HG02610 (cell line): ENCODE measurements at regions not wholly inside any gene's neighbourhood (a gene's known extent, or its start where the extent isn't known, plus 50 kb on each side); places are given as distances from the start of the nearest gene placed in this dataset.

Experiments used
- ATAC-seq: cut with Tn5 transposase; IDR thresholded peaks from one replicate; pipeline ENCODE4 v1.9.1; 2021; ENCODE audit warnings: mild to moderate bottlenecking, moderate library complexity; ENCODE audit not compliant: unreplicated experiment

- no peak for ATAC-seq
Measured at GRCh38 chr4:1479454-1479853, 73.2 kb upstream of the NKX1-1 start.

DNA sequence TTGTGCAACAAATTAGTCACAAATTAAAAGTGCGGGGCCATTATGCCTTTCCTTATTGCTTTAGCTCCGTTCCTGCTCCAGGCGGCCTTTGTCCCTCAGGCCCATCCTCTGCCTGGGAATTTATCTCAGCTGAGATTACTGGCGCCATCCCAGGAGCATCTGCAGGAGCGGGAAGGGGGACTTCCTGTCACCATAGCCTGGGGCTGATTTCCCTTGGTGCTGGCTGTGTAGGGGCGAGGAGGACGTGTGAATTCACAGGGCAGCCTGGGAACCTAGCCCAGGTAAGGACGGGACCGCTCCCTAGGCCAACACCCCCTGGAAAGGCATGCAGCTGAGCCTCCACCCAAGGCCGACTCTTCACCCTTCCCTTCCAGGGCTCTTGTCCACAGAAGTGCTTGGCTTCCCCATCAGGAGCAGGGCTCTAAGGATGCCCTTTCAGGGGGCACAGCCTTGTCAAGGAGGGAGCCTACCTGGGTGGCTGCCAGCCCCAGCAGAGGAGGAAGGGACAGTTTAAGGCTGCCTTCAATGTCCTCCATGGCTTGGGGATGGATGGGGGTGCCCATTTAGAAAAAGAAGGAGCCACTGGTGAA is 72.6 kb upstream of the NKX1-1 start:
- no peak for ATAC-seq

GRCh38 chr4:1477045-1477840 is 71.0 kb upstream of the NKX1-1 start:
- ATAC-seq: no peak

DNA sequence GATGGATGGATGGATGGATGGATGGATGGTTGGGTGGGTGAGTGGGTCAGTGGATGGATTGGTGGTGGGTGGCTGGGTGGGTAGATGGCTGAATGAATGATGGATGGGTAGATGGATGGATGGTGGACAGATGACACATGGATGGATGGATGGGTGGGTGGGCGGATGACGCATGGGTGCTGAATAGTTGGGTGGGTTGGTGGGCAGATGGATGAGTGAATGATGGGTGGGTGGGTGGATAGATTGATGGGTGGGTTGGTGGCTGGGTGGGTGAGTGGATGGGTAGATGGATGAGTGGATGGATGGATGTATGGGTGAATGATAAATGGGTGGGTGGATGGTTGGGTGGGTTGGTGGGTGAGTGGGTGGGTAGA is 69.9 kb upstream of the NKX1-1 start:
- no peak for ATAC-seq

DNA sequence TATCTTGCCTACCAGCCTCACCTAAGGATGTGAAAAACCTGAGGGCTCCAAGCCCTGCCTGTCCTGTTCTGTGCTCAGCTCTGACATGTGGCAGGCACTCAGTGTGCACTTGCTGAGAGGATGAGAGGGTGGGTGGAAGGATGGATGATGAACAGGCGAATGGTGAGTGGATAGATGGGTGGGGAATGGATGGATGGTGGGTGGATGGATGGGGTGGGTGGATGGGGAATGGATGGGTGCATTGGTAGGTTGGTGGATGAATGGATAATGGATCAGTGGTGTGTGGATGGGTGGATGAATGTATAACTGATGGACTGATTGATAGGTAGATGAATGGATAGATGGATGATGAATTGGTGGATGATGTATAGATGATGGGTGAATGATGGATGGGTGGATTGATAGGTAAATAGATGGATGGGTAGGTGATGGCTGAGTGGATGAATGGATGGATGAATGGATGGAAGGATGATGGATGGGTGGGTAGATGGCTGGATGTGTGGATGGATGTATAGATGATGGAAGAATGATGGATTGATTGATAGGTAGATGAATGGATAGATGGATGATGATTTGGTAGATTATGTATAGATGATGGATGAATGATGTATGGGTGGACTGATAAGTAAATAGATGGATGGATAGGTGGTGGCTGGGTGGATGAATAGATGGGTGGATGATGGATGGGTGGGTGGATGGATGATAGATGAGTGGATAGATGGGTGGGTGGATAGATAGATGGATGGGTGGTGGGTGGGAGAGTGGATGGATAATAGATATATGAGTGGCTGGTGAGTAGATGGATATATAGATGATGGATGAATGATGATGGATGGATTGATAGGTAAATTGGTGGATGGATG is 69.3 kb upstream of the NKX1-1 start:
- no peak for ATAC-seq

DNA sequence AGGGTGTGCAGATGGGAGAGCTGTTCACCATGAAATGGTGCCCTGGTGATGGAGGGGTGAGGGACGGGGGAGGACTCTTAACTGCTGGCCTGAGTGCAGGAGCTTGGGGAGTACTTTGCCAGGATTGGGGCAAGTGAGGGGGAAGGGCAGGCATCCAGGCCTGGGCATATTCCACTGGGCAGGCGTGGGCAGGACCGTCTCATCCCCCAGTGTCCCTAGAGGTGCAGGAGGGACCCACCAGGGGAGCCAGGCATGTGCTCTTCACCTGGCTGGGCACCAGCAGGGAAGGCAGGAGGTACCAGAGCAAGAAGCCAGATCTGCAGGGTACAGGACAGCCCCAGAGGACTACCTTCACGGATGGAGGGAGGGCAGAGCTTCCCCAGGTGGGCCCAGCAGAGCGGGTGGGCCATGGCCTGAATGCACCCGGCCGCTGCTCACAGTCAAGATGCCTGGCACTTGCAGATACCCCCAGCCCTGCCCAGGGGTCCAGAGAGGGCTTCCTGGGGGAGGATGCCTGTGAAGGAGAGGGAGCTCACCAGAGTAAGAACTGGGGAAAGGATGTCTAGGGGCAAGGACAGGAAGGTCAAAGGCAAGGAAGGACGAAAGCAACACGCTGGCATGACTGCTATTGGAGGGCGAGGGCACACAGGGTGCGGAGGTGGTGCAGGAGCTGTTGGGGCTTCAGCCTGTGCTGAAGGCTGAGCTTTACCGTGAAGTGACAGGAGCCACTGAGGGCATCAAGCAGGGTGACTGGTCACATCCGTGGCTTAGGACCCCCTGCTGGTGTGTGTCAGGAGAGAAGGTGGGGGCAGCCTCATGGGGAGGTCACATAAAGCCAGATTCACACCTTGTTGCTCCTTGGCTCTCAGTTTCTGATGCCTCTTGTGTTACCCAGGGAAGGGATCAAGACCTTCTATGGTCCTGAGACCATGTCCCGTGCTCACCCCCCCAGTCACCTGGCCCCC is 68.2 kb upstream of the NKX1-1 start:
- no peak for ATAC-seq

DNA sequence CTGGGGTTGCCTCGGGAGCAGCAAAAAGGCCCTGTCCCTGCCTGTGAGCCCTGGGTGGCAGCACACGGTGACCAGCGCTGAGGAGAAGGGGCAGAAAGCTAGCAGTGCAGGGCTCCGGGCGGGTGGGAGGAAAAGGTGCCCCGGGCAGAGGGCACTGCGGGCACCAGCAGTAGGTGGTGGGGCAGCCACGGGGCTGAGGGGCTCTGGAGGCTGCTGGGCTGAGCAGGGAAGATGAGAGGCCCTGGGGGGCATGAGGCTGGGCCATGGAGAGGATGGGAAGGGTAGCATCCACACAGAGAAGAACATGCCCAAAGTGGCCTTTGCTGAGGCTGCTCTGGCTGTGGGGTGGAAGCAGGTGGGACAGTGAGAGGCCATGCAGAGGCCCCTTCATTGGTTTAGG is 67.5 kb upstream of the NKX1-1 start:
- ATAC-seq: no peak

- ATAC-seq: no peak
Measured at GRCh38 chr4:1472911-1473518, 66.8 kb upstream of the NKX1-1 start.

- ATAC-seq: no peak
Measured at GRCh38 chr4:1472148-1472797, 66.0 kb upstream of the NKX1-1 start.

DNA sequence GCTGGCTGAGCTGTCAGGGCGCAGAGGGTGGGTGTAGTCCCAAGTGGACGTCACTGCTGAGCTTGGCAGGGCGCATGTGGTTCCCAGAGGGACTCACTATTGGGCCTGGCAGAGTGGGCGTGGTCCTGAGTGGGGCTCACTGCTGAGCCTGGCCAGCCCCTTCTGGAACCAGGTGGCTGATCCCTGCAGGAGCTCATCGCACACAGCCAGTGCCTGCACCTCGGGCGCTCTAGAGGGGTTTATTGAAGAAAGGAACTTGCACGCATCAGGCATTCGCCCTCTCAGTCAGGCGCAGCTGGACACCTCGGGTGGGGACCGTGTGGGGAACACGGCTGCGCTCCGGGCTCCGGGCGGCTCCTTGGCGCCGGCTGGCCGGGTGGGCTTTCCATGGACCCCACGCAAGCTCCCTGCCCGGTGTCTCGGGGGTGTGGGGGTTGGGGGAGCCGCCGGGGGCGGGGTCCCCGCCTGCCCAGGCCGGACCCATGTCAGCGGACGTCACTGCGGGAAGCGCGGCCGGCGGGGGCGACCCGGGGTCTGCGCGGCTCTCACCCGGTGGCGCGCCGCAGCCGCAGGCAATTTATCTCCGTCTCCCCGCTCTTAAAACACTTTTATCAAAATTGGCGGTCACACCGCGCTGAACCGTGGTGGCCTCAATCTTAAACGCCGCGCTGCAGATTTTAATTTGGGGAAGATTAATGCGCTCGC is 65.4 kb upstream of the NKX1-1 start:
- ATAC-seq: no peak

DNA sequence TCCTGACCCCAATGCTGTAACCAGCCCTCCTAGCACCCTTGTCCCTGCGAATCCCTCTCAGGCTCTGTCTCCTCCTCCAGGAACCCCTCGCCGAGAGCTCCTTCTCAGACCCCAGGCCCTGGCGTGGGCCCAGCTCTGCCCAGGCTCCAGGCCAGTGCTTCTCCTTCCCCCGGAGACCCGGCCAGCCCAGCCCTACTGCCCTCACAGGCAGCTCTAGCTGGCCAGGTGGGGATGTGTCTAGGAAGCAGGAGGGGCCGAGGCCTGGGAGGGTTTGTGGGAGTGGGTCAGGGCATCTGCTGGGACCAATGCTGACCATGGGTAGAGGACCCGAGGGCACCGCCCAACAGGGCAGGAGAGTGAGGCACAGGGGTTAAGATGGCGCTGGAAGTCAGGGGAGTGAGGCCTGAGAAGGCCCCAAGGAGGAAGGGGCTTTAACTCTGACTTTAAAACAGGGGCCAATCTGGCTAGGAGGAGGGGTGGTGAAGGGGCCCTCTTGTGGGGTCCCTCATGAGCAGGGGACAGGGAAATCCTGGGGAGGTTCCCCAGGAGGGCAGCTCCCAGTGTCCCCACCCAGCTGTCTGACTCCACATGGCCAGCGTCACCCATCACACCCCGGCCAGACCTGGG is 64.7 kb upstream of the NKX1-1 start:
- no peak for ATAC-seq

DNA sequence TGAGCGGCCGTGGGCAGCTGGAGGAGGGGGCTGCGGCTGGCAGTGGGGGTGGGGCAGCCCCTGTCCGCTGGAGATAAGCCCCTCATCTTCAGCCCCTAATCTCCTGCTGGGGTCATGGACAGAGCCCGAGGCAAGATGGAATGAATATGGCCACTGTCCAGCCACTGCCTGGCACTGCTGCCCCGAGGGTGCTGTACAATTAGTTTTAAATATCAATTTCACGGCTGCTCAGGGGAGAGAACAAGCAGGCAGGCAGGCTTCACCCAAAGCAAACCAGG is 64.1 kb upstream of the NKX1-1 start:
- ATAC-seq: no peak

- no peak for ATAC-seq
Measured at GRCh38 chr4:1469607-1470392, 63.6 kb upstream of the NKX1-1 start.

DNA sequence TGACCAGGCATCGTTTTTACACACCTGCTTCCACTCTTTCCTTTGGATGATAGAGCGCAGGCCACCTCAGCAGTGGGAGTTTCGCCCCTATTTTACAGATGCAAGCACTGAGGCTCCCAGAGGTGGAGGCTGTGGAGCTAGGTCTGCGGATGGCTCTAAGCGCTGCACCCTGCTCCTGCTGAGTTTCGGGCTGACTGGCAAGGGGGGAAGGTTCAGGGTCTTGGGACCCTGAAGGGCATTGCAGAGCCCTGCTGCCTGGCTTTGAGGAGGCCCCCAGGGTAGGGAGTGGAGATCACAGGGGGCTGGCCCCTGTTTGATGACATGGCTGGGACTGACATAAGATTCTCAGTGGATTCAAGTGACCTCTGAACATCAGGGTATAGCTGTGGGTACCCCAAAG is 62.8 kb upstream of the NKX1-1 start:
- no peak for ATAC-seq

- ATAC-seq: no peak
Measured at GRCh38 chr4:1467581-1468458, 61.6 kb upstream of the NKX1-1 start.

- no peak for ATAC-seq
Measured at GRCh38 chr4:1466863-1467165, 60.6 kb upstream of the NKX1-1 start.
